Fibroblast of upper back skin (primary cell): ENCODE measurements at regions not wholly inside any gene's neighbourhood (a gene's known extent, or its start where the extent isn't known, plus 50 kb on each side); places are given as distances from the start of the nearest gene placed in this dataset.
"Not testable (repeated sequence)": the region's sequence is repeated elsewhere in the genome, so short reads cannot be mapped to it uniquely, and the experiment has no call there.

Experiments
- DNase-seq: peaks from one replicate; pipeline ENCODE4 v3.0.0-alpha.2; 2013

DNA sequence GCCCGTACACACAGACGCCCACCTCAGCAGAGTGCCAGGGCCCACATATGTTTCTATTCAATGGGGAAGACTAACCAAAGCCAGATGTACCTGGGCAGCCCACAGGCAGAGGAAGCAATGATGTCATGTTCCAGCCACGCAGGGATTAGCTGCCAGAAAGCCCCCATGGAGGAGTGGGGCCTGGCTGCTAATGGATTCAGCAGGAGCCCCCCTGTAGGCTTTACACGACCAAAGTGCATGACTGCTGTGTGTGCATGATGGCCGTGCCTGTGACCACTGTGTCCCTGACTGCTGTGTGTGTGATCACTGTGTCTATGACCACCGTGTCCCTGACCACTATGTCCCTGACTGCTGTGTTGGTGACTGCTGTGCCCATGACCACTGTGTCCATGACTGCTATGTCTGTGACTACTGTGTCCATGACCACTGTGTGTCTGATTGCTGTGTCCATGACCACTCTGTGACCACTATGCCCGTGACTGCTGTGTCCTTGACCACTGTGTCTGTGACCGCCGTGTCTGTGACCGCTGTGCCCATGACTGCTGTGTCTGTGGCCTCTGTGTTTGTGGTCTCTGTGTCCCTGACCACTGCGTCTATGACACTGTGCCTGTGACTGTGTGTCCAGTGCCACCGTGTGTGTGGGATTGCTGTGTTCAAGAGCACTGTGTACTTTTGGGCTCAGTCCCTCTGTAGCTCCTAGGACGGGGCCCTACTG lies 409.3 kb downstream of the RPS24 start:
- DNase-seq = peak; percentile 84

DNA sequence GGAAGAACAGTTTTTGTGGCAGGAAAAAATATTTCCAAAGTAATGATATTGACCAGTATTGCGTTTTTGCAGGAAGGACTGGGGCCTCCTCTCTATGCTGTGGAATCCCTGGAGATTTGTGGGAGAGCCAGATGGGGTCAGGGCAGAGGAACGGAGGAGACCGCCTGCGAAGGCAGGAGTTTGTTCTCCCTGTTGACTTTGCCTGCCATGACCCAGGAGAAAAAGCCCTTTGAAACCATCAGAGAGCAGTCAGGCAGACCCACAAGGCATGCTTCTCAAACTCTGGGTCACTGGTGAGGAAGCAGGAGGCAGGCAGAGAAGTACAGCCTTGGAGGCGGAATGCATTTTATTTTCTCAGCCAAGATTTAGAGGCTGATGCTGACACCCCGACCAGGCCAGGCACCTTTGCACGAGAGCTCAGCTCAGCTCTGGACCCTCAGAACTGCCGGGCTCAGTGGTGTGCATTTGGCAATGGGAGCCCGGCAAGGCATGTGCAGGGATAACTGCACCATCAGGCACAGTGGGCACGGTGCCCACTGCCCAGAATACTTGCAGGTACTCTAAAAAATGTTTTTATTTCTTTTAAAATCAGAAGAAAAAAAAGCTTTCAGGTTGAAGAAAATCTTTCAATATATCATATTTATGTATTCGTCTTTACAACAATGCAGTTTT lies 410.4 kb downstream of the RPS24 start:
- peak; percentile 52 for DNase-seq

DNA sequence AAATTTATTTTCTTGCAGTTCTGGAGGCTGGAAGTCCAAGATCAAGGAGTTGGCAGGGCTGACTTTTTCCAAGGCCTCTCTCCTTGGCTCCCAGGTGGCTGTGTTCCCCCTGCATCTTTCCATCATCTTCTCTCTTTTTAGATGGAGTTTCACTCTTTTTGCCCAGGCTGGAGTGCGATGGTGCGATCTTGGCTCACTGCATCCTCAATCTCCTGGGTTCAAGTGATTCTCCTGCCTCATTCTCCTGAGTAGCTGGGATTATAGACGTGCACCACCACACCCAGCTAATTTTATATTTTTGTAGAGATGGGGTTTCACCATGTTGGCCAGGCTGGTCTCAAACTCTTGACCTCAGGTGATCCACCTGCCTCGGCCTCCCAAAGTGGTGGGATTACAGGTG lies 411.1 kb downstream of the RPS24 start:
- DNase-seq = not testable (repeated sequence)

DNA sequence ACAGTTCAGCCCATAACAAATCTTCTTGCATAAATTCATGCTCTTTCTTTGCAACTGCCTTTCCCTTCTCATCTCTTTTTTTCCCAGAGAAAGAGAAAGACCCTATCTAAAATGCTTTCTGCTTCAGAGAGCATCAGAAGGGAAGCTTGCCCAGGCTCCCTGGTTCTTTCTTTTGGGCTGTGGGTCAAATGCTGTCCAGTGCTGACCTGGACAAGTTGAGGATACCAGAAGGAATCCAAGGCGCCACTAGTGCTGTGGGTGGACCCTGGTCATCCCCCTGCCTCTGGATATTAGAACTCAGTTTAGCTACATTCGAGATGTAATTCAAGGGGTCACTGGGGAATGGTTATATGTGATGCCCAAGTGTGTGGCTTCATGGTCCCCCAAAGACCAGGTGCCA lies 411.6 kb downstream of the RPS24 start:
- DNase-seq = no peak

DNA sequence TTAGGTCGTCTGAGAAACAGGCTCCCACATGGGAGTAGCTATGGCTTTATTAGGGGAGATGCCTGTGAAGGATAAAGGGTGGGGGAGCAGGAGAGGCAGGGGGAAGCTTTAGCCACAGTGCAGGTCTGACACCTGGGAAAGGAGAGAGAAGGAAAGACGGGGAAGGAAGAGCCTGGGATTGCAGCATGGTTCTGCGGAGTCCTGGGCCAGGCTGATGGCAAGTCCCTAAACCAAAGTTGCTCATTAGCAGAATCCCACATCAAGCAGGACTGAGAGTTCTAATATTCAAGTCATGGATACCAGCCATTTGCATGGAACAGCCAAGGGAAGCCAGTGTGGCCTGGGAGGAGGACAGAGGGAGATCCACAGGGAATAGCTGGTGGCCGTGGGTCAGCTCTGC lies 414.8 kb downstream of the RPS24 start:
- no peak for DNase-seq

DNA sequence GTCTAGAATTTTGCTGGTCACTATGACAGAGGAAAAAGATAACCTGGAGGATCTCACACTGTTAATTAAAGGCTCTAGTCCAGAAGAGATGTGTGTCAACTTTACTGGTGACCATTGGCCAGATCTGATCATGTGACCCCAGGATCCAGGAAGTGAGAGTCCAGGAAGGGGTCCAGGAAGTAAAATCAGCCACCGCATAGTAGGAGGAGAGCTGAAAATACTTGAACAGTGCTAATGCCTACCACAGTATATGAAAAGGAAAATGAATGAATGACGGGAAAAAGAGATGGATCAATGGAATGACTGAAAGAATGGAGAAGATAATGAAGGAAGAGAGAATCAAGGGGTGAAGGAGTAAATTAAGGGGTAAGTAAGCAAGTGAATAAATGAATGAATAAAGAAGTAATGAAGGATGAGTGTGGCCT lies 415.3 kb downstream of the RPS24 start:
- no peak for DNase-seq

DNA sequence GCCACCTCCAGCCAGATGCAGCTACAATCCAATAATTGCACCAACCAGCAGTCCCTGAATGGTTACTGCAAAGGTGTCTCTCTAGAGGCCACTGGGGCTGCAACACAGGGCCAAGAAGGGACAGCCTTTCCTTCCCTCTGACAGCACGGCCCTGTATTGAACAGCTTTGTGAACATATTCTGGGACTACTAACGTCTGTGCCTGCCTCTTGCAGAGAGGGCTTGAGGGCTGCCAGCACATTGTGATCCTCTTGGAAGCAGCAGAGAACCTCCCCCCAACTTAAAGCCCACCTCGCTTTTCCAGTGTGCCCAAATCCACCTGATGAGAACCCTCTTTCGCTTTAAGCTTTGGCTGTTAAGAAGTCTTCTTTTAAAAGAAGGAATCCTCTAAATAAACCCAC lies 415.9 kb downstream of the RPS24 start:
- no peak for DNase-seq

DNA sequence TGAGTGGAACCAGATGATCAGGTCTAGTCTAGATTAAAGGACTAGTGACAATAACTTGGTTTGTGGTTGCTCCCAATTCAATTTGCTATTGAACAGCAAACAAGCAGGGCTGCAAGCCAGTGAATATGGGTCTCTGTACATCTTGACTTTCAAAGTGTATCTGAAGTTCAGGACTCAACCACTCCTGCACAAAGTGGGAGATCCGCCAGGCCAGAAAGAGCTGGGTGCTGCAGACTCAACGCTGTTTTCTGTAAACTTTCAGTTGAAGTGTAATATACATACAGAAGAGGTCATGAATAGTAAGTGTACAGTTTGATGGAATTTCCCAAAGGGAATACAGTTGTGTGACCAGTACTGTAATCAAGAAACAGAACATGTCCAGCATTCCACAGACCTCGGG lies 416.6 kb downstream of the RPS24 start:
- DNase-seq = no peak

DNA sequence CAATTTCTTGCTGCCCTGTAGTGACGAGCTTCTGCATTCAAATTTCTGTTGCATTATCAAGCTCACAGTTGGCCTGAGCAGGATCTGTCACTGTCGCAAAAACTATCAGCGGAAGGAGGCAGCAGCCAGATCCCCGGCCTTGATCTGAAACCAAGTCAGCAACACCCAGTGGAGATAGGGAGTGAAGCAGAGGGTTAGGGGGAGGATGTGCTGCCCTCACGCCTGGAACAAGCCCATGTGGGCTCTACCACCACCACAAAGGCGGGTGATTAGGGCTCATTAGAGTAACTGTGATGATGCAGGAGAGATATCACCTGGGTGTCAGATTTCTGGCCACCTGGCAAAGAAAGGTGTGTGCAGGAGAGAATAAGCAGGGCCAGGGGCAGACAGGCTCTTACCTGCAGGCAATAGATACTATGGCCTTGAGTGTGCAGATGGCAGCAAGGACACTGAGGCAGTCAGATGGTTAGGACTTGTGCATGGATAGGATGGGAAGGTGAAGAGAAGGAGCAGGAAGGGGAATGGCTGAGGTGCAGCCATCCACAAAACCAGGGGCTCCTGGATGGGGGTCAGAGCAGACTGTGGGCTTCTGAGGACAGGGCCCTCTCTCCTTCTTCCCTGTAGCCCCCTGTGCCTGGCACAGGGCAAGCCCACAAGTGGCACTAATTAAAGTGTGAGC lies 417.3 kb downstream of the RPS24 start:
- no peak for DNase-seq

DNA sequence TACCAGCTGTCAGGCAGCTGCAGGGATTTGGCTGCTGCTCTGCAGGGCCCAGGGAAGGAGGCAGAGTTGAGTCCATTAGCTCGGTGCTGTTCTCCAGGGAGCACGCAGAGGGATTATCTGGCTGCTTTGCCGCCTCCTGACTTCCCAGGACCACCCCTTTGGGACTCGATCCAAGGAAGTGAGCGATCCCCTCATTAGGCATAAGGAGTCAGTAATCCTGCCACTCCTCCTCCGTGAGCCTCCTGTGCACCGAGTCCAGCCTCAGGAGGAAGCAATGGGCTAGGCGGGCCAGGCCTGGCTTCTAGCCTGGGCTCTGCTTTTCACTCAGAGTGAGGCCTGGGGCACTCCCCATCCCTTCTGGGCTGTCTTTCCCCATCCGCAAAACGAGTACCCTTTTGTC lies 417.9 kb downstream of the RPS24 start:
- DNase-seq = peak; percentile 52

DNA sequence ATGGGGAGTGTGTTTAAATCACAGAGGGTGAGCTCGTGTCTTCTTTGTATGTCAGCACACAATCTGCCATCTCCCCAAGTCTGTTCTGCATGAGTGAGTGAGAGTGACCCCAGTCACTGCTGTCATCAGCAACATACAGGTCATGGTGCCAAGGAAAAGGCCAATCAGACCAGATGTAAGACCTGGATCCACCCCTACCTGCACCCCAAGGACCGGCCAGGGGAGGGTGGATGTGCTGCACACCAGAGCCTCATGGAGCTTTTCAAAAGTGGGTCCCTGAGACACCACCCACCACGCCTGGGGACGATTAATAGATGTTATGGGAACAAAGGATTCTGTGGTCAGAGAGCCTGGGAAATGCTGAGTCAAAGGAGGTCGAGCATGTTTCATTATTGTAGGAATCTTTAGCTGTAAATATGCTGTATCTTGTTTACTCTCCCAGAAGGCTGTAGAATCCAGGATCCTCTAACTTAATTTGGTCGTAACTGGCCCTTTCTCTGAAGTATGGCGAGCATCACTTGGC lies 420.5 kb downstream of the RPS24 start:
- DNase-seq = no peak

DNA sequence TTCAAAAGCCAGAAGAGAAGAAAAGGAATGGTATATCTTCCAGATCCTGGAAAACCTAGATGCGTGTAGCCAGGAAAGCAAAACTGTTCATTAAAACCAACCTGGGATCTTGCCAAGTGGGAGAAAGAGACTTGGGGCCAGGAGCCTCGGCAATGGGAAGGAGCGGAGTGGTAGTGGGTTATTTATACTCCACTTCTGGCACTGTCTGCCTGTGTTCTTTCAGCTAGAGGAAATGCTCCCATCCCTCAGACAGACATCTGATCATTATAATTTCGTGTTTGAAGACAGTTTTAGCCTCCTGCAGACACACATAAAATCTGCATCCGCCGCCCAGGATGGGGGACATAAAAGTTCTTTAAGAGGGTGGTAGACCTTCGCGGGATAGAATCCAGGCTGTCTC lies 421.6 kb downstream of the RPS24 start:
- no peak for DNase-seq

DNA sequence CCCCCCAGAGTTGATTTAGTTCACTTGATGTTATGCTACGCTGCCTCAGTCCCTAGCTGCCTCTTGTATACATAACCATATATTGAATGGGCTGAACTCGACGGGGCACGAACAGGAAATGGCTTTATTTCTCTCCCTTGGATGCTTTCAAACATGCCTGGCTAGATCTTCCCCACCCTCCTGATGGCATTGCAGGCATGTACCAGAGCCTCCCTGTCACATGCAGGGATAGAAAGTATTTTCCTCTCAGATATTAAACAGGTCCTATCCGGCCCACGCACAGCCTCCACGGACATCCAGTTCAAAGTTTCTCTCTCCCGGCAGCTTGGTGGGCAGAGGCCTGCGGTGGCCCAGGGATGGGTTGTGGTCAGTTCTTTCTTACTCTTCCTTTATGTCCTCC lies 422.1 kb downstream of the RPS24 start:
- DNase-seq = no peak

DNA sequence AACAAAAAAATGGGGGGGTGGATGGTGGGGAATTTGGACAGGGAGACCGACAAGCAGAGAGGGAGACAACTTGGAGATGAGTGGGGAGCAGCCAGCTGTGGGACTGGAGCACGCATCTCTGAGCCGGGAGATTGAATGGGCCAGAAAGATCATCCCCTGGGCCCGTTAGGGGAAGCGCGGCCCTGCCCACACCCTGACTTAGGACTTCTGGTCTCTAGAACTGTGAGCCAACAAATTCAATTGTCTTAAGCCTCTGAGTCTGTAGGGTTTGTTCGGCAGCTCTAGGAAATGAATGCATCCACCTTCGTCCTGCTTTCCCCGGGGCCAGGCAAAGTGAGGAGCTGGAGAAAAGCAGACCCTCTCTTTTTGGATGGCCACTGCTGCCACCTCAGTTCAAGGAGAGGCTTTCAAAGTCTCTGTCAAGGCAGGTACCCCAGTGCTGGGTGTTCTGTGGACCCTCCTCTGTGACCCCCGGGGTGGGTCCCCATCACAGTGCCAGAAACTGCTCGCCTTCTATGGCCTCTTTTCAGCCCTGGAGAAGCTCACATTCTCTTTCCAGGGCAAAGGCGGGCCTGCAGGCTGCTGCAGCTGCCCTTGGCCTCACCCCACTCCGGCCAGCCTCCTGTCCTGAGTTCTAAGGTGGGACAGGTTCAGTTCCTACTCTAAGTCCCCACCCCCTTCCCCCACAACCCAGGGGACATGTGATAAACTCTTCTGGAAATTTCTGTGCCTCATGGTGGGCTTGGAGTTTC lies 423.2 kb downstream of the RPS24 start:
- DNase-seq = no peak

DNA sequence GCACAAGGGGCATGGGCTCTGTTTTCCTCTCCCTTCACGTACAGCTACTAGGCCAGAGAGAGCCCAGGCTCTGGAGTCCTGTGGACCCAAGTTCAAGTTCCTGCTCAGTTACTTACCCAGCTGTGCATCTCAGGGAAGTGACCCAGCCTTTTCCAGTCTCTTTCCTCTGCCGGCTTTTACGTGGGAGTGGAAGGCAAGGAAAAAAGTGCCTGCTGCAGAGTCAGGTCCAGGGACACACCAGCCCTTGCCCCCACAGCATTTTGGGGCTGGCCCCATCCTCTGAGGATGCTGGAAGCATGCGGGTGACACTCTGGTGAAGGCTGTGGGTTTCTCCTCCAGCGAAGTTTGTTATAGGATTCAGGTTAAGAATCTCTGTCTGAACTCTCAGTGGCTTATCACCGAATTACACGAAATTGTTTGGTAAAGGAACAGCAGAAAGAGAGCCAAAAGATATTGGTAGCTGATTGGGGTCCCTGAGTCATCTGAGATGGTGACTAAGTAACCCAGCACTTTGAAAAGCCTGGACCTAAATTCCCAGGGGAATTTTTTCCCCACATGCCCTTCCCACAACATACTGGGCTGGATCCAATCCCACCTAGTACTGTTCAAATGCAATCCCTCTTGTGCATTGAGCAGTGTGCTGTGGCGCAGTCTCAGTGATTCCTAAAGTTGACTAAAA lies 424.3 kb downstream of the RPS24 start:
- DNase-seq = peak; percentile 96

DNA sequence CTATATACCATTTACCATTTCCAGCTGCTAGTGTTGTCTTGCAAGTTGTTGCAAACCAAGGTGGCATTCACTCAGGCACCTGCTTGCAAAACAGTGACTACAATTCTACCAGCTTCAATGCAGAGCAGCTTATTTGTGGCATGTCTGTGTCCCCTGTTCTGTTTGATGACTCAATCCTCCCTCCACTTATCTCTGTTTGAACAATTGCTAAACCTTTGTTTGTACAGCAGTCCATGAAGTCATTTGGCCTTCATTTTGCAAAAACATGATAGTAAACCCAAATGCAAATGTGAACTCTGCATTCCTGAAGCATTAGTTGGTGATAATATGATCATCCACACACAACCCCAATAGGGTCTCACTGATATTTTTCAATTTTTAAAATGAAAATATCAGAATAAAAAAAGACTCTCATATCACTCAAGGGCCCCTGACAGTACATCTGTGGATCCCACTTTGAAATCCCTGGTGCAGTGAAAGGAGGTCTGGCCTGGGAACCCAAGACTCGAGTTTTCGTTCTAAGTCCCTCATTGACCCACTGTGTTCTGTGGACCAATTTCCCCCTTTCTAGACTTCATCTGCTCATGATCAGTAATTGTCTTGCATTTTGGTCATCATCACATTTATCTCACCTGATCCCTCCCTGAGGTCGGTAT lies 425.4 kb downstream of the RPS24 start:
- DNase-seq = peak; percentile 47

DNA sequence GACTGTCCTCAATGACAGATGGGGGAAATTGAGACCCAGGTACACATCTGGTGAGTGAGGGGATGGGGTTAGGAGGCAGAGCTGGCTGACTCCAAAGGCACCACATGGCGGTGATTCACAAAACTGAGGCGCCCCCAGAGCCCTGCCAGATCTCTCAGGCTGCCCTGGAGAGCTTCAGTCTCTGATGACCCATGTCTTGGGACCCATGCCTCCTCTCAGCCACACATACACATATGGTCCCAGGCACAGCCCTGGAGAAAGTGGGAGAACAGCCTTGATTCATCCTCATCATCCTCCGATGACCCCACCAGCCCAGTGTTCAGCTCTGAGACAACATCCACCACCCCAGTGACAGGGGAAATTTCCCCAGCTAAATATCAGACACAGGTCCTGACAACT lies 426.0 kb downstream of the RPS24 start:
- no peak for DNase-seq

DNA sequence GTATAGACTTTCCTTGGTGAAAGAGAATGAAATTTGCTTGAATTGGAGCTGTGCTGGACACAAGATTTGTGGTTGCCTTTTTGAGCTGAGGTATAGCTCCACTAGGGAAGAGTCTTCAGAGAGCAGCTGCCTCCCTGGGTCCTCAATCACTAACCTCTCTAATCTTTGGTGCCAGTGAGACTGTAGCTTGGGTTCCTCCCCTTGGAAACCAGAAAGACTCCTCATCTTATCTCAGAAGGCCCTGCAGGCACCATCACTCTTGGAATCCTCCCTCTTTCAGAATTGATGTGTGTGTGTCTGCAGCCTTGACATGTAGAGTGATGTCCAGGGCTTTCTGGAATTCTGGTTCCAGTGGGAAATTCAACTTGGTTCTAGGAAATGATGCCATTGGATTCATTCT lies 426.5 kb downstream of the RPS24 start:
- DNase-seq = no peak

DNA sequence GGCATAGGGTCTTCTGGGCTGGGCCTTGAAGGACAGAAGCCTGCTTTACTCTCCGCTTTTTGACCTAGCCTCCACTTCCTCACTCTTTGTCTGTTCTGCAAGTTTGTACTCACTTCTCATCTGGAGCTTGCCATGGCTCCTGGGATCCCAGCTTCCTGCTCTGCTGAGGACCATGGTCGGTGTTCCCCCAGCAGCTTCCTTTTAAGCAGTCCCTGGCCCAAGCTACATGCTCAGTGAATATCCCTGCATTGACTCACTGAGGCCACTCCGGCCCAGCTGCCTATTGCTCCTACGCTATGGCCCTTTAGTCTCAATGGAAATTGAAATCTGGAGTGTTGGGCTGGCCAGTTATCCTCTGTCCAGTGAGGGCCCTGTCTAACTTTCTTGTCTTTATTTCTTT lies 427.7 kb downstream of the RPS24 start:
- DNase-seq = no peak

DNA sequence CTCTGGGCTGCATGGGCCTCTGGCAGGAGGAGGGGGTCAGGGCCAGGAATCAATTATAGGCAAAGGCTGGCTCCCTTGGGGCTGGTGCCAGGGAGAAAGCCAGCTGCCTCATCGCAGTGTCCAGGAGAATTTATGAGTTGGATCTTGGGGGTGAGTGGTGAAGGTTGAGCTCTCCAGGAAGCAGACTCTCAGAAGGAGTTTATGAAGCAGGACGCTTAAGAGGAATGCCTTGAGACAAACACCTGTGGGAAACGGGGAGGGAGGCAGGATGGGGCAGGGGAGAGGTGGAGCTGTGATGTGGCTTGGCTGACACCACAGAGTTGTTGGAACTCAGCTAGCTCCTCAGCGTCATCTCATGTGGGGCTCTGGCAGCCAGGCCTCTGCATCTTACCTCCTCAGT lies 428.5 kb downstream of the RPS24 start:
- DNase-seq = no peak

DNA sequence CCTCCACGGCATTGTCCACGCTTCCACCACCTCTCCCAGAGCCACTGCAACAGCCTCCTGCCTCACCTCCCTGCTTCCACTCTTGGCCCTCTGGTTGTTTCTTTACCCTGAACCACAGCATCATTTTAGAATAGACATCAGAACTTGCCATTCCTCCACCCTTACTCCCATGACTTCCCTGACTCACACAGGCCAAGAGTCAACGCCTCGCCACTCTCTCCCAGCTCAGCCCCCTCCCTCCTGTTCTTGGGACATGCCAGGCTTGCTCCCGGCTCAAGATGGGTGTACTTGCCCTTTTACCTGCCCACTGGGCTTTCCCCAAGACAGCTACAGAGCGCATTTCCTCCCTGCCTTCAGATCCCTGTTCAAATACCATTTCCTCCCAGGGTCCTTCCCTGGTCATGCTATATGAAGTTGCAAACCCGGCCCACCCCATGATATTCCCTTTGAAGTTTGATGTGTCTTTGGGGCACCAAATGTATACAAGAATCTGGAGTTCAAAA lies 429.1 kb downstream of the RPS24 start:
- no peak for DNase-seq
